Coronary artery (tissue), 2 donors: ENCODE measurements at regions not wholly inside any gene's neighbourhood (a gene's known extent, or its start where the extent isn't known, plus 50 kb on each side); places are given as distances from the start of the nearest gene placed in this dataset.

Source experiments
- DNase-seq: peaks from one replicate; pipeline ENCODE4 v3.0.0-alpha.2; 2017; ENCODE audit warnings: low spot score
- H3K27ac ChIP-seq, 2 donors: fragments of 200-600 bp; sonication (generic); one replicate each; pipeline ENCODE4 v1.5.1; 2016 to 2019
- H3K4me3 ChIP-seq: fragments of 200-600 bp; sonication (generic); 2 replicates; pipeline ENCODE4 v1.5.1; 2016; ENCODE audit warnings: mild to moderate bottlenecking, moderate library complexity
- CTCF ChIP-seq: fragments of 200-600 bp; sonication (generic); IDR thresholded peaks from one replicate; pipeline ENCODE4 v1.5.1; 2019; ENCODE audit warnings: antibody characterized with exemption

- DNase-seq = no peak
- TF ChIP-seq CTCF = no peak
- Histone ChIP-seq H3K4me3 (no peak overlapping the region), H3K27ac (no peak overlapping the region)
Observed at GRCh38 chrX:22347491-22347890, 74.8 kb downstream of the CBLL2 start.

- Histone ChIP-seq H3K4me3 (no peak overlapping the region), H3K27ac (no peak overlapping the region)
- no peak for DNase-seq
- TF ChIP-seq CTCF = no peak
Observed at GRCh38 chrX:22349116-22349515, 76.4 kb downstream of the CBLL2 start.

- no peak for DNase-seq
- H3K27ac ChIP-seq = no peak overlapping the region
- no peak overlapping the region for H3K4me3 ChIP-seq
- no peak for TF ChIP-seq CTCF
Observed at GRCh38 chrX:22351076-22351475, 78.4 kb downstream of the CBLL2 start.

- DNase-seq = no peak
- Histone ChIP-seq H3K4me3 (no peak overlapping the region), H3K27ac (no peak overlapping the region)
- TF ChIP-seq CTCF = no peak
Observed at GRCh38 chrX:22351966-22352365, 79.3 kb downstream of the CBLL2 start.

GRCh38 chrX:22357621-22358020 lies 84.9 kb downstream of the CBLL2 start:
- Histone ChIP-seq H3K4me3 (no peak overlapping the region), H3K27ac (no peak overlapping the region)
- DNase-seq = no peak
- no peak for TF ChIP-seq CTCF

- TF ChIP-seq CTCF = no peak
- DNase-seq = no peak
- no peak overlapping the region for H3K27ac ChIP-seq
- H3K4me3 ChIP-seq = no peak overlapping the region
Observed at GRCh38 chrX:22360129-22360528, 87.4 kb downstream of the CBLL2 start.

- DNase-seq = no peak
- no peak overlapping the region for H3K4me3 ChIP-seq
- TF ChIP-seq CTCF = no peak
Observed at GRCh38 chrX:22365460-22365859, 92.7 kb downstream of the CBLL2 start.

More at GRCh38 chrX:22365460-22365859, 92.7 kb downstream of the CBLL2 start:
- no peak overlapping the region for H3K27ac ChIP-seq
